HG02798 (cell line): ENCODE measurements at regions not wholly inside any gene's neighbourhood (a gene's known extent, or its start where the extent isn't known, plus 50 kb on each side); places are given as distances from the start of the nearest gene placed in this dataset.
"Not testable (repeated sequence)": the region's sequence is repeated elsewhere in the genome, so short reads cannot be mapped to it uniquely, and the experiment has no call there.

Experiments
- ATAC-seq: cut with Tn5 transposase; IDR thresholded peaks from one replicate; pipeline ENCODE4 v1.9.1; 2021; ENCODE audit warnings: mild to moderate bottlenecking; ENCODE audit not compliant: unreplicated experiment, poor library complexity

- ATAC-seq: no peak
Measured at GRCh38 chr13:33340631-33341030, 55.1 kb upstream of the STARD13 start.

- ATAC-seq: no peak
Measured at GRCh38 chr13:33341861-33342452, 56.4 kb upstream of the STARD13 start.

GRCh38 chr13:33345842-33346241 lies 60.3 kb upstream of the STARD13 start:
- ATAC-seq: no peak

- no peak for ATAC-seq
Measured at GRCh38 chr13:33347861-33348260, 62.3 kb upstream of the STARD13 start.

GRCh38 chr13:33348366-33348765 lies 62.8 kb upstream of the STARD13 start:
- no peak for ATAC-seq

GRCh38 chr13:33349288-33349985 lies 63.9 kb upstream of the STARD13 start:
- no peak for ATAC-seq

GRCh38 chr13:33349986-33350826 lies 64.7 kb upstream of the STARD13 start:
- ATAC-seq: no peak

- no peak for ATAC-seq
Measured at GRCh38 chr13:33351319-33351718, 65.8 kb upstream of the STARD13 start.

GRCh38 chr13:33352041-33352440 lies 66.5 kb upstream of the STARD13 start:
- no peak for ATAC-seq

GRCh38 chr13:33352526-33352925 lies 67.0 kb upstream of the STARD13 start:
- no peak for ATAC-seq

GRCh38 chr13:33353210-33353609 lies 67.7 kb upstream of the STARD13 start:
- peak; percentile 80 for ATAC-seq

- ATAC-seq: no peak
Measured at GRCh38 chr13:33353646-33354045, 68.1 kb upstream of the STARD13 start.

- ATAC-seq: no peak
Measured at GRCh38 chr13:33355201-33355895, 69.8 kb upstream of the STARD13 start.

GRCh38 chr13:33358076-33358475 lies 72.5 kb upstream of the STARD13 start:
- not testable (repeated sequence) for ATAC-seq

- no peak for ATAC-seq
Measured at GRCh38 chr13:33362986-33363727, 77.6 kb upstream of the STARD13 start.

- no peak for ATAC-seq
Measured at GRCh38 chr13:33364192-33364591, 78.6 kb upstream of the STARD13 start.

- no peak for ATAC-seq
Measured at GRCh38 chr13:33366469-33367062, 81.0 kb upstream of the STARD13 start.

GRCh38 chr13:33367171-33367895 lies 81.8 kb upstream of the STARD13 start:
- ATAC-seq: no peak

GRCh38 chr13:33367926-33368325 lies 82.4 kb upstream of the STARD13 start:
- peak; percentile 65 for ATAC-seq
